Eye (tissue), 1 donor: ENCODE measurements at regions not wholly inside any gene's neighbourhood (a gene's known extent, or its start where the extent isn't known, plus 50 kb on each side); places are given as distances from the start of the nearest gene placed in this dataset.
"Not testable (repeated sequence)": the region's sequence is repeated elsewhere in the genome, so short reads cannot be mapped to it uniquely, and the experiment has no call there.

ENCODE experiments used
- DNase-seq: peaks from one replicate; pipeline ENCODE4 v3.0.0-alpha.2; 2015

GRCh38 chr20:58033026-58033536 is 195.4 kb downstream of the ANKRD60 start:
- DNase-seq = no peak

GRCh38 chr20:58032599-58032998 is 195.9 kb downstream of the ANKRD60 start:
- DNase-seq = no peak

GRCh38 chr20:58031350-58031749 is 197.1 kb downstream of the ANKRD60 start:
- DNase-seq = not testable (repeated sequence)

GRCh38 chr20:58028123-58028522 is 200.3 kb downstream of the ANKRD60 start:
- DNase-seq = peak; percentile 2

- no peak for DNase-seq
These were observed 202.1 kb downstream of the ANKRD60 start for GRCh38 chr20:58026361-58026760.

GRCh38 chr20:58025233-58025632 is 203.2 kb downstream of the ANKRD60 start:
- DNase-seq = no peak

GRCh38 chr20:58024241-58024721 is 204.2 kb downstream of the ANKRD60 start:
- DNase-seq = no peak

GRCh38 chr20:58023781-58024180 is 204.7 kb downstream of the ANKRD60 start:
- DNase-seq = no peak

GRCh38 chr20:58023346-58023745 is 205.1 kb downstream of the ANKRD60 start:
- no peak for DNase-seq

- no peak for DNase-seq
These were observed 205.7 kb downstream of the ANKRD60 start for GRCh38 chr20:58022711-58023110.

- DNase-seq = no peak
These were observed 207.0 kb downstream of the ANKRD60 start for GRCh38 chr20:58021481-58021880.

- no peak for DNase-seq
These were observed 207.6 kb downstream of the ANKRD60 start for GRCh38 chr20:58020656-58021454.

- DNase-seq = no peak
These were observed 208.4 kb downstream of the ANKRD60 start for GRCh38 chr20:58019850-58020625.

GRCh38 chr20:58019027-58019849 is 209.2 kb downstream of the ANKRD60 start:
- no peak for DNase-seq

- DNase-seq = no peak
These were observed 209.9 kb downstream of the ANKRD60 start for GRCh38 chr20:58018590-58018989.

- DNase-seq = no peak
These were observed 210.4 kb downstream of the ANKRD60 start for GRCh38 chr20:58017970-58018530.

- peak; percentile 91 for DNase-seq
These were observed 211.1 kb downstream of the ANKRD60 start for GRCh38 chr20:58017231-58017969.

GRCh38 chr20:58016779-58017178 is 211.7 kb downstream of the ANKRD60 start:
- DNase-seq = no peak

GRCh38 chr20:58014628-58015315 is 213.7 kb downstream of the ANKRD60 start:
- no peak for DNase-seq

- peak; percentile 43 for DNase-seq
These were observed 215.5 kb downstream of the ANKRD60 start for GRCh38 chr20:58012731-58013510.
